GM12878 (cell line): ENCODE measurements at regions not wholly inside any gene's neighbourhood (a gene's known extent, or its start where the extent isn't known, plus 50 kb on each side); places are given as distances from the start of the nearest gene placed in this dataset.

Experiments
- CBX5 ChIP-seq: sonication (generic); IDR thresholded peaks from 2 replicates; pipeline ENCODE4 v1.6.1; 2016; ENCODE audit warnings: low read depth, moderate library complexity, mild to moderate bottlenecking, inconsistent platforms
- CREB1 ChIP-seq: IDR thresholded peaks from 2 replicates; pipeline ENCODE4 v1.6.1; 2012; ENCODE audit warnings: low read depth, mild to moderate bottlenecking, inconsistent platforms
- POLR2A ChIP-seq: IDR thresholded peaks from 2 replicates; pipeline ENCODE4 v1.6.1; 2011; ENCODE audit warnings: low read depth, mild to moderate bottlenecking, low read length
- POLR2AphosphoS5 ChIP-seq: IDR thresholded peaks from 2 replicates; pipeline ENCODE4 v1.6.1; 2011; ENCODE audit warnings: mild to moderate bottlenecking, low read length, inconsistent platforms
- RCOR1 ChIP-seq: conservative IDR thresholded peaks from 2 replicates; pipeline ENCODE4 v1.6.1; 2012; ENCODE audit warnings: low read depth, low read length, improper control_type of control experiment
- TF ChIP-seq, protein P1 (sequence below): IDR thresholded peaks from 2 replicates; pipeline ENCODE4 v1.6.1; 2011; ENCODE audit warnings: low read depth, low read length, improper control_type of control experiment, borderline replicate concordance
- TF ChIP-seq, protein P2 (sequence below): fragments of 450-650 bp; IDR thresholded peaks from 2 replicates; pipeline ENCODE4 v1.6.1; 2016; ENCODE audit warnings: mild to moderate bottlenecking
- TF ChIP-seq, protein P3 (sequence below): fragments of 450-650 bp; IDR thresholded peaks from 2 replicates; pipeline ENCODE4 v1.6.1; 2018; ENCODE audit warnings: mild to moderate bottlenecking, low read depth, moderate library complexity; ENCODE audit not compliant: partially characterized antibody

DNA sequence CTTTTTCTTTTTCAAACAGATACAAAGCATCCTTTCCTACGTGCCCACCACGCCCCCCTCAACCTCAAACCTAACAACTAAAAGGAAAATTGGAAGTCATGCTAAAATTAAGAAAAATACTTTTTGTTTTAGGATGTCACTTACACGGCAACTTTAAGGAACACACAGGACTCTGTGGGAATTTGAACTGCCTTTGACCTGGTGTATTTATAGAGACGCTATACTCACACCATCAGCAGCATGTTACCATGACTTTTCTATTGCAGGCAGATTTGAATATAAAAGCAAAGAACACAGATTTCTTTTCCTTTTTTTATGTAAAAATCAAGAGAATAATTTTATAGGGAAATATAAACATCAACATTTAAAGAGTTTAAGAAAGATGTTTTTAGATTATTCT is 198.2 kb downstream of the SIPA1L2 start:
- TF ChIP-seq CREB1, result no peak
- TF ChIP-seq CBX5, result no peak
- TF ChIP-seq POLR2AphosphoS5, result no peak
- TF ChIP-seq RCOR1, result no peak
- TF ChIP-seq, protein P1, sequence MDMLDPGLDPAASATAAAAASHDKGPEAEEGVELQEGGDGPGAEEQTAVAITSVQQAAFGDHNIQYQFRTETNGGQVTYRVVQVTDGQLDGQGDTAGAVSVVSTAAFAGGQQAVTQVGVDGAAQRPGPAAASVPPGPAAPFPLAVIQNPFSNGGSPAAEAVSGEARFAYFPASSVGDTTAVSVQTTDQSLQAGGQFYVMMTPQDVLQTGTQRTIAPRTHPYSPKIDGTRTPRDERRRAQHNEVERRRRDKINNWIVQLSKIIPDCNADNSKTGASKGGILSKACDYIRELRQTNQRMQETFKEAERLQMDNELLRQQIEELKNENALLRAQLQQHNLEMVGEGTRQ, result no peak
- TF ChIP-seq, protein P2, sequence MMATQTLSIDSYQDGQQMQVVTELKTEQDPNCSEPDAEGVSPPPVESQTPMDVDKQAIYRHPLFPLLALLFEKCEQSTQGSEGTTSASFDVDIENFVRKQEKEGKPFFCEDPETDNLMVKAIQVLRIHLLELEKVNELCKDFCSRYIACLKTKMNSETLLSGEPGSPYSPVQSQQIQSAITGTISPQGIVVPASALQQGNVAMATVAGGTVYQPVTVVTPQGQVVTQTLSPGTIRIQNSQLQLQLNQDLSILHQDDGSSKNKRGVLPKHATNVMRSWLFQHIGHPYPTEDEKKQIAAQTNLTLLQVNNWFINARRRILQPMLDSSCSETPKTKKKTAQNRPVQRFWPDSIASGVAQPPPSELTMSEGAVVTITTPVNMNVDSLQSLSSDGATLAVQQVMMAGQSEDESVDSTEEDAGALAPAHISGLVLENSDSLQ, result no peak
- TF ChIP-seq POLR2A, result no peak
- TF ChIP-seq, protein P3, sequence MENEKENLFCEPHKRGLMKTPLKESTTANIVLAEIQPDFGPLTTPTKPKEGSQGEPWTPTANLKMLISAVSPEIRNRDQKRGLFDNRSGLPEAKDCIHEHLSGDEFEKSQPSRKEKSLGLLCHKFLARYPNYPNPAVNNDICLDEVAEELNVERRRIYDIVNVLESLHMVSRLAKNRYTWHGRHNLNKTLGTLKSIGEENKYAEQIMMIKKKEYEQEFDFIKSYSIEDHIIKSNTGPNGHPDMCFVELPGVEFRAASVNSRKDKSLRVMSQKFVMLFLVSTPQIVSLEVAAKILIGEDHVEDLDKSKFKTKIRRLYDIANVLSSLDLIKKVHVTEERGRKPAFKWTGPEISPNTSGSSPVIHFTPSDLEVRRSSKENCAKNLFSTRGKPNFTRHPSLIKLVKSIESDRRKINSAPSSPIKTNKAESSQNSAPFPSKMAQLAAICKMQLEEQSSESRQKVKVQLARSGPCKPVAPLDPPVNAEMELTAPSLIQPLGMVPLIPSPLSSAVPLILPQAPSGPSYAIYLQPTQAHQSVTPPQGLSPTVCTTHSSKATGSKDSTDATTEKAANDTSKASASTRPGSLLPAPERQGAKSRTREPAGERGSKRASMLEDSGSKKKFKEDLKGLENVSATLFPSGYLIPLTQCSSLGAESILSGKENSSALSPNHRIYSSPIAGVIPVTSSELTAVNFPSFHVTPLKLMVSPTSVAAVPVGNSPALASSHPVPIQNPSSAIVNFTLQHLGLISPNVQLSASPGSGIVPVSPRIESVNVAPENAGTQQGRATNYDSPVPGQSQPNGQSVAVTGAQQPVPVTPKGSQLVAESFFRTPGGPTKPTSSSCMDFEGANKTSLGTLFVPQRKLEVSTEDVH, result no peak
